ENCODE measurements at regions not wholly inside any gene's neighbourhood (a gene's known extent, or its start where the extent isn't known, plus 50 kb on each side); places are given as distances from the start of the nearest gene placed in this dataset.

- TF ChIP-seq POLR2A (IDR thresholded peaks at IDR 0.05; ENCODE audit: low read length) (no peak), GATA1 (IDR thresholded peaks at IDR 0.05; ENCODE audit: low read depth, low read length) (no peak)
These were observed 396.6 kb upstream of the TMCO5A start for GRCh38 chr15:37537802-37538201.
